ENCODE measurements at regions not wholly inside any gene's neighbourhood (a gene's known extent, or its start where the extent isn't known, plus 50 kb on each side); places are given as distances from the start of the nearest gene placed in this dataset.

DNA sequence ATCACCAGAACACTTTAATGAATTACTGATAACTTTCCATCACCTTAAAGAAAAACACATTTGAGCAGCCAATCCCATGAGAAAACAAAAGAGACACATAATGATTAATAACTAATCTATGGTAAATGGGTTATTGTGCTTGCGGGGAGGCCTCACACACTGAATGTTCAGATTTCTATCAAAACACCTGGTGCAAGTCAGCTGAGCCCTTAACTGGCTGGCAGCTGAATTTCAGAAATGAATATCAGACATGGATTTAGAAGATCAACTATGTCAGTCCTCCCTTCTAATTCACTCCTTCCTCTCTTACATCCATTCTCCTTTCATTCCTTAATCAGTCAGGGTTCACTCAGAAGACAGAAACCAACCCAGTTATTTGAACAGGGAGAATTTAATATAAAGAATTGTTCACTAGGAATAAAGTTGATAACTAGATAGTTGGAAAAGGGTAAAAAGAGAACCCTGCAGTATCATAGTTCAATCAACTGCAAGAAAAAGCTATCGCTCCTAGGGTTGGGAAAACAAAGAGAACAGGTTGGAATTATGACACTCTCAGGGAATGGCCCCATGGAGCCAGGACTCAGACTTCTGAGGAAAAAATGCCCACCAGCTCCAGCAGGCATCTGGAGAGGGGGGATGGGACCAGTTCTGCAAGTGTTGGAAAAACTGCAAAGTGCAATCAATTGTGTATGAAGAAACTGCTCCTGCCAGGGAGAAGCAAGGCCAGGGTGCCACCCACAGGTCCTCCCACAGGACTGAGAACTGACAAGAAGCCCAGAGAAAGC lies 577.1 kb upstream of the CDH5 start:
- no peak for DNase-seq (ENCODE audit: low spot score)

DNA sequence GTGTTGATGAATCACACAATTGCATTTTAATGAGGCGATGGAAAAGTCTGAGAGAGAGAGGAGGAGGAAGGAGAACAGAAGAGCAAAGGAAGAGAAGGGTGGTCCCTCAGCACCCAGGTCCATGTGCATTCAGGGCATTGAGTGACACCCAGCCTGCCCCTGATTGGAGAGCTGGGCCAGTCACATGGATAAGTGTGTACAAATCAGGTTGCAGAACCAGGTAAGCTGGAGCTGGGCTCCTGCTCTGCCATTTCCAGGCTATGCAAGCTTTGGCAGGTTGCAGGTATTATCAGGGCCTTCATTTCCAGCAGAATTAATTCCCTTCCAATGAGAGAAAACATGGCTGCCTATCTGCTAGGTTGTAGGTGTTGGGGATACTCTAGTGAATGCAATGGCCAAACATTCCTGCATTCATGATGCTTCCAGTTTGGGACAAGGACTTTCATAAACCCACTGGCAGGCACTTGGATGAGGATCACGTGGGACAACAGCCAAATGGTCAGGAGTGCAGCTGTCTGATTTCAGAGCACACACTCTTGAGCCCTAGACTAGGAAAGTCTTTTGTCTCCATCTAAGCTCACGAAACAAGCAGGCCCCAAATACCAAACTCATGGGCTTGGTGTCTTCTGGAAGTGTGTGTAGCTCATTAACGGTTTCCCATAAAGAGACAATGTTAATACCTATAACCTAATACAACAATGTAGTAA lies 577.9 kb upstream of the CDH5 start:
- DNase-seq (ENCODE audit: low spot score), result no peak

- DNase-seq (ENCODE audit: low spot score), result no peak
Observed at GRCh38 chr16:65787921-65788320, 578.6 kb upstream of the CDH5 start.

- no peak for DNase-seq (ENCODE audit: low spot score)
Observed at GRCh38 chr16:65786916-65787315, 579.6 kb upstream of the CDH5 start.

DNA sequence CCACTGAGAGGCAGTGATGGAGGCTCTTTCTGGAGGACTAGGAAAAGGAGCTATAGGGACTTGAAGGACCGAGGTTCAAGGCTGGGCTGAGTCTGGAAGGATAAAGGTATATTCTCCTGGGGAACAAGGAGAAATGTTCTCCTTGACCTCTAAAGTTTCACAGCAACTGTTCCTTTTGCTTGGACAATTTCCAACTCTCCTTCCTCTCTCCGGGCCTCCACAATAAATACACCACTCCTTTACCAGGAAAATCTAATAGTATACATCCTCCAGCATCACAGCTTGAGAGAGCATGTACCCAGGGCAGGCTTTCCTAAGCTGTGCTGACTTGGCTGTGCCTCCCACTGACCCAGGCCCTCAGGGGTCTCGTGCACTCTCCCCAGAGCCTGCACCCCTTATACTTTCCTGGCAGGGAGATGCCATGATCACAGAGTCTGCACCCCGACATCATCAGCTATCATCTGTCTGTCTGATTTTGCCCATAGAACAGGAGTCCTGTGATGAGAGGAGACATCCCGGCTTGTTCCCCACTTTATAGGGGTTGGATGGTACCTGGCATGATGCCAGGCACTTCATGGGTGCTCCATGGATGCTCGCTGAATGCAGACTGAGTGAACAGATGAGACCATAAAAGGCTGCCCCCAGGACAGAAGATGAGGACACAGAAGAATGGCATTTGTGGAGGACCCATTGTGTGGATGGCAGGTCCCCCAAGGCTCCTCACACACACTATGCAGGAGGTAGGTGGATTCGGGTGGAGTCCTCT lies 582.6 kb upstream of the CDH5 start:
- DNase-seq (ENCODE audit: low spot score), result no peak

DNA sequence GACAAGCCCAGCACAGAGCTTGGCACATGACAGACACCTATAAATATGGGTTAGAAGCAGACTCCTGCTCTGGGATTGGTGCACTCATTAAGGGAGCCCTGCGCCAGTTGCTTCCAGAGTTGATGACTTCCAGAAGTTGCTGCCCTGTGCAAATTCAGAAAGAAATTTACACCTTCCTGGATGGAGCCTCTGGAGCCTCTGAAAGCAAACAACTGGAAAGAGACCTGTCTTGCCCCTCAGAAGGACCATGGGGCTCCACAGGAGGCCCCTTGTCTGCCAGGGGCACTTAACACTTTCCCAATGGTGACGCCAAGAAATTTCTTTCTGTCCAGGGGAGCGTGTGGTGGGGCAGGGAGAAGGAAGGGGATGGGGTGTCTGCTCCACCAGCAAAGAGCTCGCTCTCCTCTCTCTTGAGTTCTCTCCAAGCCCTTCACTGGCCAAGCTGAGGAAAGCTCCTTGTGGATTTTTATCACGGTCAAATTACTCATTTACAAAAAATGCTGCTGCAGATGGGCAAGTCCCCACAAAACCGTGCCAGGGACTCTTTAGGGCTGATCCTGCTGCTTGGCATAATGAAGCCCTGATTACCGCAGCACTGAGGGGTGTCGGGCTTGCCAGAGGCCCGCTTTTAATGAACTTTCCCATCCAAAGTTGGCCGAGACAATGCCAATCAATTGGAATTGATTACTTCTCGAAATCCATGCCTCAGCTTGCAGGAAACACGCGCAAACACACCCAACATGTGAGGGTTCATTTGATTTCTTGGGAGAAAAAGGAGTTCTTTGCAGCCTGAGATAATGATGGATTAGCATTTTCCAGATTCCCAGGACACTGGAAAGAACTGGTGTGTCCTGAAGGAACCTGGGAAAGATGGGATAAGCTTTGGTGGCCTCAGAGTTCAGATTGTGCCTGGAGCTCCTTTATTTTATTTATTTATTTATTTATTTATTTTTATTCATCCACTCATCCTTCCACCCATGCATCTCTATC lies 583.6 kb upstream of the CDH5 start:
- DNase-seq (ENCODE audit: low spot score), result no peak

GRCh38 chr16:65781855-65782254 lies 584.6 kb upstream of the CDH5 start:
- no peak for DNase-seq (ENCODE audit: low spot score)

DNA sequence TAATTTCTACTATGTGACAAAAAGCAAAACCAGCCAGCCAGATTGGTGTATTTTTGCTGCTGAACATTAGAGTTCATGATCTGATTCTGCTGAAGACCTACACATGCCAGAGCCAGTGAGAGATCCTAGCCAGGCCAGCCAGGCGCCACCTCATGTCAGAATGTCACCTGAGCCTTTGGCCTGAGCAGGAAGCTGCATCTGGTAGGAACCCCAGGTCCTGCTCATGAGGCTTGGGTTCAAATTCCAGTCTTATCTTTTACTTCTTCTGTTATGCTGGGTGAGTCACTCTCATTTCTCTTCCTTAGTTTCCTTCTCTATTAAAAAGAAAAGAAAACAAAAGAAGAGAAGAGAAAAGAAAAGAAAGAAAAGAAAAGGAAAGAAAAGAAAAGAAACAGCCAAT lies 585.1 kb upstream of the CDH5 start:
- DNase-seq (ENCODE audit: low spot score), result no peak

- DNase-seq (ENCODE audit: low spot score), result no peak
Observed at GRCh38 chr16:65779201-65779600, 587.3 kb upstream of the CDH5 start.

DNA sequence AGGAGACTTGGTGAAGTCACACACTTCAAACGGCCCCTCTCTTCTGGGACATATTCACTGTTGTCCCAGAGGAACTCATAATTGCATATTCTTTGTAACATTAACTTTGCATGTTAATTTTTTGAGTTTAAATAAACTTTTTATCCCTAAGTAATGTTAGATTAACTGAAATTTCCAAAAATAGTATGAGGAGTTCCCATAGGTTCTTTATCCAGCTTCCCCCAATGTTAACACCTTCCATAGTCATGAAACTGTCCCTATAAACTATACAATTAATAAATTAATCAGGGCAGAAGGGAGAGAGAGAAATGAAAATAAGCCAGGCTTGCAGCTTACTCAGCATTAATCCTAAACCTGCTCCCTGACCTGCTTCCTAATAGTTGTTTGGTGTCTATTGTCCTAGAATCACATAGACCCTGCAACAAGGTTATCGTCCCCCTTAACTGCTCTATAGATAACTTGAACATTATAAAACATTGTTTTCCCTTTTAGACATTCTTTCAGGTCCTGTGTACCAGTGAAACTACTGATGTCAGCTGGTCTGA lies 589.8 kb upstream of the CDH5 start:
- DNase-seq (ENCODE audit: low spot score), result no peak

DNA sequence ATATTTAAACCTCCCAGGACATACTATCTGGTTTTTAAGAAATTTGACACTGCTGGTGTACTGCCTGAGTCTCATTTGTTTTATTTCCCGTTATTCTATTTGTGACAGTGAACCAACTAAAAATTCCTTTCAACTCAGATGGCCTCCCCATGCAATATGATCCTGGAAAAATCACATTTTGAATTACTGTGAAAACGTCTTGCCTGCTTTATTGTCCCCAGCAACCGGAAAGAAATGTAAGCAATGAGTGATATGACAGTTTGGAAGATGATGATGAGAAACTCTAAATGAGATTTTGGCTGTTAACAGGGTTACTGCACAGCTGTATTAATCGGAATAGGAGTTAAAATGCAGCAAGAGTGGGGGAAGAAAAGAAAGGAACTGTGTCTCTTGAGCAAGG lies 590.7 kb upstream of the CDH5 start:
- no peak for DNase-seq (ENCODE audit: low spot score)

DNA sequence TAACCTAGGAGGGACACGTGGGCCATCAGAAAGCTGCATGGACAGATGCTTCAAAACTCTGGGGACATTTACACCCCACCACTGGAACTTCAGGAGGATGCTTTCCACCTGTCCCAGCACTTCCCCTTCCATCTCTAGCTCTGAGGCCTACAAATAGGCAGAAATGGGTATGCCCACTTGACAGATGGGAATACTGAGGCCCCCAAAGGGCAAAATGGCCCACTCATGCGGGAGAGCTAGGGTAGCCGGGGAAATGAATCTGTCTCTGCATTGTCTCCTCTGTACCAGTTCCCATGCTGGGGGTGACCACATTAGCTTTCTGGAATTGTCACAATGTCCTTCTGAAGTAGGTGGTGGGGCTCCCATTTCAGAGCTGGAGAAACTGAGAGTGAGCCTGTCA lies 592.1 kb upstream of the CDH5 start:
- DNase-seq (ENCODE audit: low spot score), result no peak

DNA sequence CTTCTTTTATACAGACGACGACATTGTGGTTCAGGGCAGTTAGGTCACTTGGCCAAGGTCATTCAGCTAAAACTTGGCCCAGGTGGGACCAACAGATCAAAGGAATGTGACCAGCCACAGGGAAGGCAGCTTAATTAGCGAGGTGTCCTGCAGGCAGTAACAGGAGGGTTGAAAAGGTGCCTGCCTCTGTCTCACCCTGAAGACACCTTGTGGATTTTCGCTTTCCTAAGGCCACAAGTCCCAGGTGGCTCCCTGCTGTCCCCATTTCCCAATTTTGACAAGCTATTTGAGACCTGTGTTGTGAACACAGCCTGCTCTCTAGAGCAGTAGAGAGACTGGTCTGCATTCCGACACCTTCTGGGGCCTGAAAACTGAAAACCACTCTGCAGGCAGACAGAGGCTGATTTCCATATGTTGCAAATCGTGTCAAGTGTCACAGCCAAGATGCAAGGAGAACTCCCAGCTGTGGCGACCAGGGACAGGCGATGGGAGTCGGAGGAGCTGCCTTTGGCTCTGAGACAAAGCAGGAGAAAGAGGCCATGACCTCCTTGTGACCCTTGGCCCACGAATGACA lies 593.1 kb upstream of the CDH5 start:
- DNase-seq (ENCODE audit: low spot score), result no peak

GRCh38 chr16:65772134-65772732 lies 594.3 kb upstream of the CDH5 start:
- DNase-seq (ENCODE audit: low spot score), result no peak

DNA sequence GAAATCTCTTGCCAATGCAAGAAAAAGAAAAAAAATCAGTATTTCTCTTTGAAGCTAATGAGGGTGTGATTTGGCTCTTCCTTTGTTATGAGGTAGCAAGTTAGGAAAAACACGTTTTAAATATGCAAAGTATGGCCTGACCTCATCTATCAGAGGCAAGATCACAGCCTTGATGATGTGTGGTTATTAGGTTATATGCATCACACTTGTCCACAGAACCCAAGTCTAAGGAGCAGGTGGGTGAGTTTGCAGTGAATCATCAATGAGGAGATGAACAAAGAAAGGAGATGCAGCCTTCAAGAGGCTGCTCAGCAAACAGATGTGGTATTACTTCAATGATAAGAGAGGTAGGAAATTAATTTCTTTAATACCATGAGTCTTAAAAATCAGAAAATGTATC lies 594.8 kb upstream of the CDH5 start:
- DNase-seq (ENCODE audit: low spot score), result no peak

GRCh38 chr16:65770752-65771151 lies 595.7 kb upstream of the CDH5 start:
- no peak for DNase-seq (ENCODE audit: low spot score)

- DNase-seq (ENCODE audit: low spot score), result no peak
Observed at GRCh38 chr16:65769776-65770438, 596.6 kb upstream of the CDH5 start.

DNA sequence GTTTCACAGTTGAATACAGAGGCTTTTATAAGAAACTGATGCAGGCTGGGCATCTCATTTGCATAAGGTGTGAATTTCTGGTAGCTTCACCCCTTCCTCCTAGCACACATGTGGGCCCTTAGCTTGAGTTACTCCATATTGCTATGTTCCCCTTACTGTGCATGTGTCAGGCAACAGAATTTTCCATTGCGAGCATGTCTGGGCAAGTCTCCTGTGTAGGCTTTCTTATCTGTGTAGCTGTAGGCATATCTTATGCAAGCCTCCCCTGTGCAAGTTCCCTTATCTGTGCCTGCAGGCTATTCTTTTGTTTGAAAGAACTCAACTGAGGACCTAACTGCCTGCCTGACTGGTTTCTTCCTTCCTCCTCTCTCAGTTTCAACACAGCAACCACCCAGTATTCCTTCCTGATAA lies 597.4 kb upstream of the CDH5 start:
- no peak for DNase-seq (ENCODE audit: low spot score)

GRCh38 chr16:65767125-65767524 lies 599.4 kb upstream of the CDH5 start:
- DNase-seq (ENCODE audit: low spot score), result no peak

DNA sequence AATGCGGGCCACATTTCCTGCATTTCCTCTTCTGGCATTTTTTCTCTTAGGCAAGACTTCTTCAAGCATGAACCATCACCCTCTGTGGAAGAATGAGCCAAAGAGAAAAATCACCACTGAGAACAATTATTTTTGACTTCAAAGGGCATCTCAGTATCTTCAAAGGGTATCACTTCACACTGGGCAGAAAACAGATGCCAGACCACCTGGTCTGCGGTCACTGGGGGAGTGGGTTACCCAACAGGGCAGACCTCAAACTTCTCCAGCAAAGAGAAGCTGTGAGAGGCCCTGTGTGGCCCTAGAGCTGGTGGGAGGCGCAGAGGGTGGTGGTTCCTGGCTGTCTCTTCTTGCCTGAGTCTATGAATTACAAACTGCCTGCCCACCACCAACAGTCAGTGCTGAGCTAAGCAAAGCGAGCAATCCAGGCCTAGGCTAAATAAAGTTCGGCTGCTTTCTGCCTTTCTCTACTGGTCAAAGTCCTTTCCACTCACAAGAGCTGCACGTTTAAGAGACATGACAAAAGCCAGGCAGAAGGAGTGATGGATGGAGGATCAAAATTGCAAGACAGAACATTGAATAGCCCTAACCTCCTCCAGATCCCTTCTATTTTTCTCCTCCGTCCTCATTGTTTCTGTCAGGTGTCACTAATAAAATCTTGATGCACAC lies 602.7 kb upstream of the CDH5 start:
- DNase-seq (ENCODE audit: low spot score), result no peak
